Head of caudate nucleus (tissue), 42 donors: ENCODE measurements at regions not wholly inside any gene's neighbourhood (a gene's known extent, or its start where the extent isn't known, plus 50 kb on each side); places are given as distances from the start of the nearest gene placed in this dataset.
"Not testable (repeated sequence)": the region's sequence is repeated elsewhere in the genome, so short reads cannot be mapped to it uniquely, and the experiment has no call there.

Experiments used
- DNase-seq, 42 donors: peaks; one replicate each; pipeline versions ENCODE4 v3.0.0 to v3.0.0-alpha.2; 2020 to 2021; ENCODE audit warnings: mixed read lengths in 7 of 42
- intact Hi-C: fragments of 100-400 bp; cut with DNase I; formaldehyde crosslinking; loops from one replicate; pipeline ENCODE4 v1.15.0; 2022

- intact Hi-C loops, result loop anchor here (10.0 kb wide), 1 partner anchor 64 kb away; no protein-coding TSS in a partner anchor
- no peak for DNase-seq
Observed at GRCh38 chr16:85228970-85229430, 116.7 kb upstream of the CIBAR2 start.

DNA sequence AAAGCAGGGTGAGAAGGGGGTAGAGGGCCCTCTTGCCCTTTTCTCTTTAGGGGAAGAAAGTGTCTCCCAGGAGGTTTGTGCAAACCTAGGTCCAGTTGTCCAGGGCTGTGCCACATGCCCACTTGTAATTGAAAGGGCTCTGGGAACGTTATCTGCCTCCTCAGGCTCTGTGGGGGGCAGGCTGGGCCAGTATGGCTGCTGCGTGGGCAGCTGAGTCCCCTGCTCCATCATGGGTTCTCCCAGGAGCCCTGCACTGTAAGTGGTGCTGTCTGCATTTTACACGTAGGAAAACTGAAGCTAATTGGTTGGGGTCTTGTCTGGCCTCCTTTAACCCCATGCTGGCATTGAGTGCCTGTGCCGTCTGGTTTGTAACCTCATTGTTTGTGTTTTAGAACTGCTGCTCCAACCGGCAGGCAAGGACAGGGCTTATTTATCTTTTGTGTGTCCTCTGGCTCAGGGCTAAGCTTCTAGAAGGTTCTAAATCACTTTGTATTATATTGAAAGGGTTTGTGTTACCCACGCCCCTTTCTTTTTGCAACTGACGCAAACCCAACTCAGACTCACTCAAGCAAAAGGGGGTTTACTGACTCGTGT, 117.7 kb upstream of the CIBAR2 start:
- intact Hi-C loops, result loop anchor here (10.0 kb wide), 1 partner anchor 65 kb away; no protein-coding TSS in a partner anchor
- DNase-seq, result peak in 1 of 42 donors; percentile 18

- DNase-seq, intact Hi-C loops: not testable (repeated sequence)
Observed at GRCh38 chr16:85230764-85231383, 118.6 kb upstream of the CIBAR2 start.

DNA sequence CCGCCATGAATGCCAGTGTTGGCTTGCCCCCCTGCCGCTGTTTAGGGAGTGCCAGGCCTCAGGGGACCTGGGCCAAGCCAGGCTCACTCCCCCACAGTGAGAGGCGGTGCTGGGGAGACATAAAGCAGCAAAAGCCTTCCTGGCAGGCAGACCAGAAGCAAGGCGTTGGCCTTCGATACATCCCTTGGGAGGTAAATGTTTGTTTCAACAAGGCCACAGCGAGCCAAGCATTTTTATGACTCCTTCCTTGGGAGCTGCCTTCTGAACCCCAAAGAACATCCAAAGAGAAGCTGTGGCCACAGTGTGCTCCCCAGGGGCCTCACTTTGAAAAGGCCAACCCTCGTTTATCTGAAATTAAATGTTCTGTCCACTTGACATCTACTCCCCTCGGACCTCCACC, 119.7 kb upstream of the CIBAR2 start:
- no peak for DNase-seq
- intact Hi-C loops, result no loop called here

- no peak for DNase-seq
- intact Hi-C loops, result no loop called here
Observed at GRCh38 chr16:85232369-85233142, 120.3 kb upstream of the CIBAR2 start.

GRCh38 chr16:85233516-85233915, 121.2 kb upstream of the CIBAR2 start:
- DNase-seq, result no peak
- intact Hi-C loops, result no loop called here

GRCh38 chr16:85234310-85235204, 122.3 kb upstream of the CIBAR2 start:
- no peak for DNase-seq
- intact Hi-C loops, result no loop called here

DNA sequence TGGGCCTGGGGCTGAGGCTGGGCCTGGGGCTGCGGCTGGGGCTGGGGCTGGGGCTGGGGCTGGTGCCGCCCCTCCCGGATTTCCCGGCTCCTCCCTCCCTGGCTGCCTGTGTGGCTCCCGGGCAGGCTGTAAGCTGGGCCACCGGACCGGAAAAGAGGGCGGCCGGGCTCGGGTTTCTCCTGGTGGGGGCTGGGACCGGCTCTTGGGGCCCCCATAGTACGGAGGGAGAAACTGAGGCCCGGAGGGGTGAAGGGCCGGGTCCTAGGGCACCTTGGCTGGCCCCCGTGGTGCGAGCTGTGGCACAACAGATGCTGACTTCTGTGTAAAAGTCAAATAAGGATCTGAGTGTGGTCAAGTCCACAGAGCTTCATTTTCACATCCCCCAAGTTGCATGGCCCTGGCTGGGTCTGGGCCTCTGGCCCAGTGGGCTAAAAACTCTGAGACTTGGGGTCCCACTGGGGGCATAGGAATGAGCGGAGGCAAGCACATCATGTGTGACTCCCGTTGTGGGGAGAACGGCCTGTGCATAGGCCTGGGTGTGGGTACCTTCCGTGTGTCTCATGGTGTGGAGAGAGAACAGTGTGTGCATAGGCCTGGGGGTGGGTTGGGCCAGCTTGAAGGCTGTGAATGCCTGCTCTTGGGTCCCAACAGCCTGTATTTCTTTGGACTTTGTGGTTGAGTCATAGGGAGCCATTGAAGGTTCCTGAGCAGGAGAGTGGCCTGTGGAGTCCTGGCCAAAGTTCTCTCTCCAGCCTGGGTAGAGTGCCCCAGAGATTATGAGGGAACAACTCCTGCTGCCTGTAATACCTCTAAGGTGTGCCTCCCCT, 123.9 kb upstream of the CIBAR2 start:
- intact Hi-C loops, result no loop called here

GRCh38 chr16:85236818-85237150, 124.5 kb upstream of the CIBAR2 start:
- intact Hi-C loops, result no loop called here
- DNase-seq, result no peak

More for the DNA sequence above, 123.9 kb upstream of the CIBAR2 start:
- DNase-seq, result no peak

GRCh38 chr16:85237817-85238216, 125.5 kb upstream of the CIBAR2 start:
- no peak for DNase-seq
- intact Hi-C loops, result no loop called here

GRCh38 chr16:85238233-85238647, 126.0 kb upstream of the CIBAR2 start:
- intact Hi-C loops, result no loop called here

DNA sequence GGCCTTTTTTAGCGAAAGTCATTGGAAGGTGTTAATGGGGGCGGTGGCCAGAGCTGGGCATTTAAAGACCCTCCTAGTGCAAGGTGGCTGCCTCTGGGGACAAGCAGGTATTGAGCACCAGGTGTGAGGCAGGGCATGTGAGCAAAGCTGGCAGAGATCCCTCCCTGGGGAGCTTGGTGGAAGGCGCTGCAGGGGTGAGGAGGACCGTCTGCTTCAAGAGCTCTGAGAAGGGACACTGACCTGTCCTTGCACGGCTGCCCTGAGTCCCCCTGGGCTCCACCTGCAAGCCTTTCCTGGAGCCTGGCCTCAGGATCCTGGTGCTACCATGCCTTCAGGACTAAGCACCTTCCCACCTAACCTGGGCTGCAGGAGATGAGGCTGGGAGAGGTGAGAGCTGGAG, 127.0 kb upstream of the CIBAR2 start:
- intact Hi-C loops, result no loop called here
- no peak for DNase-seq

More at GRCh38 chr16:85238233-85238647, 126.0 kb upstream of the CIBAR2 start:
- peak in 30 of 42 donors; percentile 11 to 62 (median 44) for DNase-seq

- intact Hi-C loops, result loop anchor here (10.0 kb wide), 1 partner anchor 125 kb away; the partner anchor contains the start of gene CIBAR2
- no peak for DNase-seq
Observed at GRCh38 chr16:85239871-85240270, 127.6 kb upstream of the CIBAR2 start.

- DNase-seq, result no peak
- intact Hi-C loops, result loop anchor here (10.0 kb wide), 1 partner anchor 126 kb away; the partner anchor contains the start of gene CIBAR2
Observed at GRCh38 chr16:85240982-85241924, 129.0 kb upstream of the CIBAR2 start.

DNA sequence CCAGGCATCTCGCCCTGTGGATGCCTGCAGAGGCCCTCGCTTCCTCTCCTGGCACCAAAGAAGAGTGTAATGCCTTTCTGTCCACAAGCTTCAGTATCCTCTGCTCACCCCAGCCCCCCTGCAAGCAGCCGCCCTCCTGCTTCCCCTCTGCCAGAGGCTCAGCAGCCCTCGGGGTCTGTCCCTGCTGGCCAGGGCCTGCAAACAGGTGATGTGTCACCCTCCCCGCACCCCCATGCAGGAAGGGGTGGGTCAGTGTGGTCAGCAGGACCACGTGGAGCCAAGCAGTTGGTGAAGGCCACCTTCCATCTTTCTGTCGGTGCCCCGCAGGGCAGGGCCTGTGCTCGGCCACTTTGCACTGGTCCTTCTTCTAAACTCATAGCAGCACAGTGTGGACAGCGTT, 129.9 kb upstream of the CIBAR2 start:
- DNase-seq, result no peak
- intact Hi-C loops, result loop anchor here (10.0 kb wide), 1 partner anchor 127 kb away; the partner anchor contains the start of gene CIBAR2

GRCh38 chr16:85243308-85243707, 131.0 kb upstream of the CIBAR2 start:
- intact Hi-C loops, result loop anchor here (10.0 kb wide), 1 partner anchor 129 kb away; the partner anchor contains the start of gene CIBAR2
- no peak for DNase-seq

- intact Hi-C loops, result loop anchor here (10.0 kb wide), 1 partner anchor 130 kb away; the partner anchor contains the start of gene CIBAR2
- not testable (repeated sequence) for DNase-seq
Observed at GRCh38 chr16:85244452-85244851, 132.2 kb upstream of the CIBAR2 start.
